ENCODE measurements at regions not wholly inside any gene's neighbourhood (a gene's known extent, or its start where the extent isn't known, plus 50 kb on each side); places are given as distances from the start of the nearest gene placed in this dataset.
"Not testable (repeated sequence)": the region's sequence is repeated elsewhere in the genome, so short reads cannot be mapped to it uniquely, and the experiment has no call there.

GRCh38 chr21:6554377-6554864, 3967.0 kb upstream of the TPTE start:
- DNase-seq (ENCODE audit: extremely low read depth in 1 of 4, low spot score in 3 of 4); H3K4me3 ChIP-seq; H3K9me1 ChIP-seq (ENCODE audit: control insufficient read depth, insufficient read depth, low read length); in situ Hi-C loops (cut with MboI); intact Hi-C loops (cut with micrococcal nuclease); ATAC-seq; H3K9me3 ChIP-seq (replicated peaks; ENCODE audit: control insufficient read depth, insufficient read depth, low read depth, low read length); H4K20me1 ChIP-seq (replicated peaks; ENCODE audit: control insufficient read depth, insufficient read depth, low read length); H3K9ac ChIP-seq (ENCODE audit: insufficient read depth in 1 of 2, low read depth in 2 of 2, low read length in 2 of 2); POLR2A ChIA-PET; H2AFZ ChIP-seq (ENCODE audit: low read depth, low read length); H3K27me3 ChIP-seq (ENCODE audit: control insufficient read depth in 2 of 2, insufficient read depth in 2 of 2, low read length in 2 of 2); H3K27ac ChIP-seq (ENCODE audit: extremely low read depth, low read depth, low read length); H3K4me1 ChIP-seq (replicated peaks in 1 of 2; ENCODE audit: control insufficient read depth in 2 of 2, insufficient read depth in 2 of 2, low read length in 2 of 2); FAIRE-seq; H3K79me2 ChIP-seq (ENCODE audit: control insufficient read depth, insufficient read depth, low read length); CTCF ChIA-PET (ENCODE audit: low intra/inter-chr PET ratio); H3K4me2 ChIP-seq (ENCODE audit: insufficient read depth, low read length); H3K36me3 ChIP-seq (ENCODE audit: control insufficient read depth, insufficient read depth, low read length); BruUV-seq (replicated peaks): not testable (repeated sequence)
- WGBS (ENCODE audit: insufficient coverage, low coverage, missing lambda C conversion rate): no CpG with 5 or more reads among the region's 9 CpGs

- BruUV-seq (replicated peaks); H3K27me3 ChIP-seq (ENCODE audit: control insufficient read depth in 2 of 2, insufficient read depth in 2 of 2, low read length in 2 of 2); POLR2A ChIA-PET; H3K9me1 ChIP-seq (ENCODE audit: control insufficient read depth, insufficient read depth, low read length); H3K36me3 ChIP-seq (ENCODE audit: control insufficient read depth, insufficient read depth, low read length); H2AFZ ChIP-seq (ENCODE audit: low read depth, low read length); FAIRE-seq; H3K4me1 ChIP-seq (replicated peaks in 1 of 2; ENCODE audit: control insufficient read depth in 2 of 2, insufficient read depth in 2 of 2, low read length in 2 of 2); intact Hi-C loops (cut with micrococcal nuclease); H3K9me3 ChIP-seq (replicated peaks; ENCODE audit: control insufficient read depth, insufficient read depth, low read depth, low read length); H3K4me3 ChIP-seq; in situ Hi-C loops (cut with MboI); H3K79me2 ChIP-seq (ENCODE audit: control insufficient read depth, insufficient read depth, low read length); ATAC-seq; H3K27ac ChIP-seq (ENCODE audit: extremely low read depth, low read depth, low read length); H3K4me2 ChIP-seq (ENCODE audit: insufficient read depth, low read length); CTCF ChIA-PET (ENCODE audit: low intra/inter-chr PET ratio); H4K20me1 ChIP-seq (replicated peaks; ENCODE audit: control insufficient read depth, insufficient read depth, low read length); H3K9ac ChIP-seq (ENCODE audit: insufficient read depth in 1 of 2, low read depth in 2 of 2, low read length in 2 of 2); DNase-seq (ENCODE audit: extremely low read depth in 1 of 4, low spot score in 3 of 4): not testable (repeated sequence)
- no CpG with 5 or more reads among the region's 3 CpGs for WGBS (ENCODE audit: insufficient coverage, low coverage, missing lambda C conversion rate)
Measured at GRCh38 chr21:6556516-6556915, 3964.9 kb upstream of the TPTE start.

GRCh38 chr21:6557415-6557814, 3964.0 kb upstream of the TPTE start:
- H3K27ac ChIP-seq (ENCODE audit: extremely low read depth, low read depth, low read length); in situ Hi-C loops (cut with MboI); ATAC-seq; BruUV-seq (replicated peaks); H3K36me3 ChIP-seq (ENCODE audit: control insufficient read depth, insufficient read depth, low read length); DNase-seq (ENCODE audit: extremely low read depth in 1 of 4, low spot score in 3 of 4); intact Hi-C loops (cut with micrococcal nuclease); H3K27me3 ChIP-seq (ENCODE audit: control insufficient read depth in 2 of 2, insufficient read depth in 2 of 2, low read length in 2 of 2); H3K79me2 ChIP-seq (ENCODE audit: control insufficient read depth, insufficient read depth, low read length); FAIRE-seq; H2AFZ ChIP-seq (ENCODE audit: low read depth, low read length); CTCF ChIA-PET (ENCODE audit: low intra/inter-chr PET ratio); H3K9me1 ChIP-seq (ENCODE audit: control insufficient read depth, insufficient read depth, low read length); H3K4me3 ChIP-seq; H3K9ac ChIP-seq (ENCODE audit: insufficient read depth in 1 of 2, low read depth in 2 of 2, low read length in 2 of 2); H3K4me2 ChIP-seq (ENCODE audit: insufficient read depth, low read length); H3K9me3 ChIP-seq (replicated peaks; ENCODE audit: control insufficient read depth, insufficient read depth, low read depth, low read length); POLR2A ChIA-PET; H3K4me1 ChIP-seq (replicated peaks in 1 of 2; ENCODE audit: control insufficient read depth in 2 of 2, insufficient read depth in 2 of 2, low read length in 2 of 2); H4K20me1 ChIP-seq (replicated peaks; ENCODE audit: control insufficient read depth, insufficient read depth, low read length): not testable (repeated sequence)
- WGBS (ENCODE audit: insufficient coverage, low coverage, missing lambda C conversion rate): no CpG with 5 or more reads among the region's 14 CpGs

- H4K20me1 ChIP-seq (replicated peaks; ENCODE audit: control insufficient read depth, insufficient read depth, low read length); in situ Hi-C loops (cut with MboI); intact Hi-C loops (cut with micrococcal nuclease); H3K27ac ChIP-seq (ENCODE audit: extremely low read depth, low read depth, low read length); H3K4me2 ChIP-seq (ENCODE audit: insufficient read depth, low read length); H3K9me3 ChIP-seq (replicated peaks; ENCODE audit: control insufficient read depth, insufficient read depth, low read depth, low read length); DNase-seq (ENCODE audit: extremely low read depth in 1 of 4, low spot score in 3 of 4); BruUV-seq (replicated peaks); H2AFZ ChIP-seq (ENCODE audit: low read depth, low read length); H3K79me2 ChIP-seq (ENCODE audit: control insufficient read depth, insufficient read depth, low read length); ATAC-seq; FAIRE-seq; POLR2A ChIA-PET; CTCF ChIA-PET (ENCODE audit: low intra/inter-chr PET ratio); H3K4me1 ChIP-seq (replicated peaks in 1 of 2; ENCODE audit: control insufficient read depth in 2 of 2, insufficient read depth in 2 of 2, low read length in 2 of 2); H3K36me3 ChIP-seq (ENCODE audit: control insufficient read depth, insufficient read depth, low read length); H3K4me3 ChIP-seq; H3K9ac ChIP-seq (ENCODE audit: insufficient read depth in 1 of 2, low read depth in 2 of 2, low read length in 2 of 2); H3K27me3 ChIP-seq (ENCODE audit: control insufficient read depth in 2 of 2, insufficient read depth in 2 of 2, low read length in 2 of 2); H3K9me1 ChIP-seq (ENCODE audit: control insufficient read depth, insufficient read depth, low read length): not testable (repeated sequence)
- WGBS (ENCODE audit: insufficient coverage, low coverage, missing lambda C conversion rate): no CpG with 5 or more reads among the region's 10 CpGs
Measured at GRCh38 chr21:6561168-6561567, 3960.2 kb upstream of the TPTE start.

All from K562 (cell line).